ENCODE measurements at regions not wholly inside any gene's neighbourhood (a gene's known extent, or its start where the extent isn't known, plus 50 kb on each side); places are given as distances from the start of the nearest gene placed in this dataset.

DNA sequence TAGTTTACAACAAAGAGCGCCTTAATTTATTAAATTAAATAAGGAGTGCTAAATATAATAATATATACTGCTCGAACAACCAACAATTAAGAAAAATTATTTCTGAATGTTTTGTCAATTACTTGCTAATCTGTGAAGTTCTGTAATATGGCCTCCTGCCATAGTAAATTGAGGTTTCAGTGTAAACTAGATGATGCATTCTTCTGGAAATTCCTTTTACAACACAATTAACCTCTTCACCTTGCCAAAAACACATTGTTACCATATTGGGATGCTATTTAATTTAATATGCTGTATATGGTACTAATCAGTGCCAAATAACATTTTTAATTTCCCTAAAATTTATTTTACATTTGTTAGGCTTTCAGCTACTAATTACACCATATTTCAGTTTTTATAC is 808.4 kb upstream of the CITED2 start:
- Mint-ChIP-seq H3K36me3 (ENCODE audit: low read depth) (peaks cover 14% of the 10 kb centered on the region), H3K4me3 (no peak overlapping the region), H3K9me3 (peaks cover 23% of the 10 kb centered on the region), H3K27me3 (ENCODE audit: low read depth) (no peaks in the 10 kb centered on the region), H3K27ac (ENCODE audit: unreplicated experiment) (no peak overlapping the region), H3K4me1 (peaks cover 6% of the 10 kb centered on the region)
- DNase-seq (ENCODE audit: low read depth, low spot score): no peak
- TF ChIP-seq, protein P1, sequence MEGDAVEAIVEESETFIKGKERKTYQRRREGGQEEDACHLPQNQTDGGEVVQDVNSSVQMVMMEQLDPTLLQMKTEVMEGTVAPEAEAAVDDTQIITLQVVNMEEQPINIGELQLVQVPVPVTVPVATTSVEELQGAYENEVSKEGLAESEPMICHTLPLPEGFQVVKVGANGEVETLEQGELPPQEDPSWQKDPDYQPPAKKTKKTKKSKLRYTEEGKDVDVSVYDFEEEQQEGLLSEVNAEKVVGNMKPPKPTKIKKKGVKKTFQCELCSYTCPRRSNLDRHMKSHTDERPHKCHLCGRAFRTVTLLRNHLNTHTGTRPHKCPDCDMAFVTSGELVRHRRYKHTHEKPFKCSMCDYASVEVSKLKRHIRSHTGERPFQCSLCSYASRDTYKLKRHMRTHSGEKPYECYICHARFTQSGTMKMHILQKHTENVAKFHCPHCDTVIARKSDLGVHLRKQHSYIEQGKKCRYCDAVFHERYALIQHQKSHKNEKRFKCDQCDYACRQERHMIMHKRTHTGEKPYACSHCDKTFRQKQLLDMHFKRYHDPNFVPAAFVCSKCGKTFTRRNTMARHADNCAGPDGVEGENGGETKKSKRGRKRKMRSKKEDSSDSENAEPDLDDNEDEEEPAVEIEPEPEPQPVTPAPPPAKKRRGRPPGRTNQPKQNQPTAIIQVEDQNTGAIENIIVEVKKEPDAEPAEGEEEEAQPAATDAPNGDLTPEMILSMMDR (conservative IDR thresholded peaks at IDR 0.05): no peak

DNA sequence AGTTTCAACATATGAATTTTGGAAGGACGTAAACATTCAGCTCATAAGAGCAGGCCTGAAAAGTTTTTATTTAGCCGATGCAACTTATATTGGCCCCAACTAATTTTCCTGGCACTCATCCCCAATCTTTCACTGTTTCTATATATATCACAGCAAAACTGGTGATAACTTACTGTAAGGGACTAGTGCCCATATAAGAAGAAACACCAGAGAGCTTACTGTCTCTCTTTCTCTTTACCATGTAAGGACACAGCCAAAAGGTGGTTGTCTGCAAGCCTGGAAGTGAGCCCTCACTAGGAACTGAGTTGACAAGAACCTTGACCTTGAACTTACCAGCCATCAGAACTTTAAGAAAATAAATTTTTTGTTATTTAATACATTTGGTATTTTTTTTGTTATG is 807.4 kb upstream of the CITED2 start:
- H3K4me1 Mint-ChIP-seq: peaks cover 6% of the 10 kb centered on the region
- H3K27ac Mint-ChIP-seq (ENCODE audit: unreplicated experiment): no peak overlapping the region
- peaks cover 16% of the 10 kb centered on the region for H3K9me3 Mint-ChIP-seq
- no peak overlapping the region for H3K4me3 Mint-ChIP-seq
- peaks cover 8% of the 10 kb centered on the region for H3K36me3 Mint-ChIP-seq (ENCODE audit: low read depth)
- no peak for DNase-seq (ENCODE audit: low read depth, low spot score)
- H3K27me3 Mint-ChIP-seq (ENCODE audit: low read depth): no peaks in the 10 kb centered on the region
- TF ChIP-seq, protein P1 (conservative IDR thresholded peaks at IDR 0.05): no peak

DNA sequence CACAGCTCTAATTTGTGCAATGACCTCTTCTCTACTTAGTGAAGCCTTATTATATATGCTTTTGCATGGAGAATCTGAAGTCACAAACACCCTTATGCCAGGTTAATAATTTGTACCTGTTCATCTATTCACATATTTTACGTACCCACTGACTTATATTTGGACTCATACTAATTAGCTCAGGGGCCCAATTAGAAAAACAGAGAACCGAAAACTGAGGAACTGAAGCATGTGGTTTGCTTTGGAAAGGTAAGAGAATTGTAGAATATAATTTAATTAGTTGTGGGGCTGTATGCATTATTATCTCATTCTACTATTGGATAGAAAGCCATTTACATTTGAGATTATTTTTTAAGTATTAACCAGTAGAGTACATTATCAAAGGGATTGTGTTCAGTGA is 805.9 kb upstream of the CITED2 start:
- TF ChIP-seq, protein P1 (conservative IDR thresholded peaks at IDR 0.05): no peak
- H3K36me3 Mint-ChIP-seq (ENCODE audit: low read depth): no peaks in the 10 kb centered on the region
- no peak overlapping the region for H3K4me3 Mint-ChIP-seq
- peaks cover 6% of the 10 kb centered on the region for H3K4me1 Mint-ChIP-seq
- peaks cover 7% of the 10 kb centered on the region for H3K9me3 Mint-ChIP-seq
- no peak overlapping the region for H3K27ac Mint-ChIP-seq (ENCODE audit: unreplicated experiment)
- no peaks in the 10 kb centered on the region for H3K27me3 Mint-ChIP-seq (ENCODE audit: low read depth)
- no peak for DNase-seq (ENCODE audit: low read depth, low spot score)

DNA sequence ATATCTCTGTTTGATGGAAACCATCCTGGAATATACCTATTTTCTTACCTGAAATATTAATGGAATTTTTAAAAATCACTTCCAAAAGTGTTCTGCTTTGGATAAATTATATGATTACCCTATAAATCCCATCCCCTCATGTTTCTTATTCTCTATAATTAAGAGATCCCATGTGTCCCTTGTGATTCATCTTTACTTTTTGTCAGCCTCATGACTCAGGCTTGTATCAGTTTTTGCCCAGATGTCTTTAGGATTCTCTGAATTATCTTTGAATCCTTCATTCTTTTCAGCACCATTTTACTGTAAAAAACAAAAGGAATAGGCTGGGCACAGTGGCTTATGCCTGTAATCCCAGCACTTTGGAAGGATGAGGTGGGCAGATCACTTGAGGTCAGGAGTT is 804.5 kb upstream of the CITED2 start:
- no peaks in the 10 kb centered on the region for H3K27me3 Mint-ChIP-seq (ENCODE audit: low read depth)
- peaks cover 7% of the 10 kb centered on the region for H3K9me3 Mint-ChIP-seq
- H3K4me1 Mint-ChIP-seq: peaks cover 6% of the 10 kb centered on the region
- TF ChIP-seq, protein P1 (conservative IDR thresholded peaks at IDR 0.05): no peak
- DNase-seq (ENCODE audit: low read depth, low spot score): no peak
- H3K4me3 Mint-ChIP-seq: no peak overlapping the region
- H3K36me3 Mint-ChIP-seq (ENCODE audit: low read depth): no peaks in the 10 kb centered on the region
- H3K27ac Mint-ChIP-seq (ENCODE audit: unreplicated experiment): no peak overlapping the region

DNA sequence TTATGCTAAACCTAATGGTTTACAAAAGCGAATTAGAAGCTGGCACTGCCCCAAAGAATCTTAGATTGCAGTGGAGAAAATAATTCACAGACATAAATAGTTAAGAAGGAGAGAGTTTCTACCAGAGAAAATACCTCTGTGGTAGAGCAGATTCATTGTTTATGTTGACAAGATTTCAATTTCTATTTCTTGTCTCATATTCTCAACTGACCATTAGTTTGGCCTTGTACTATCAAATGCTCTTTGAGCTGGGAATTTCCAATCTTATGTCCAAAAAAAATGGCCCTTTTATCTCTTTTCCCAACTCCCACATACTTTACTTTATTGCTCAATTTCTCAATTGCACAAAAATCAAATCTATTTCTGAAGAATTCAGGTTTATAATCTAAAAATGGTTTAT is 804.1 kb upstream of the CITED2 start:
- TF ChIP-seq, protein P1 (conservative IDR thresholded peaks at IDR 0.05): no peak
- Mint-ChIP-seq H3K27ac (ENCODE audit: unreplicated experiment) (no peak overlapping the region), H3K27me3 (ENCODE audit: low read depth) (no peaks in the 10 kb centered on the region), H3K4me3 (no peak overlapping the region), H3K36me3 (ENCODE audit: low read depth) (no peaks in the 10 kb centered on the region), H3K9me3 (peaks cover 7% of the 10 kb centered on the region), H3K4me1 (peaks cover 4% of the 10 kb centered on the region)
- no peak for DNase-seq (ENCODE audit: low read depth, low spot score)

DNA sequence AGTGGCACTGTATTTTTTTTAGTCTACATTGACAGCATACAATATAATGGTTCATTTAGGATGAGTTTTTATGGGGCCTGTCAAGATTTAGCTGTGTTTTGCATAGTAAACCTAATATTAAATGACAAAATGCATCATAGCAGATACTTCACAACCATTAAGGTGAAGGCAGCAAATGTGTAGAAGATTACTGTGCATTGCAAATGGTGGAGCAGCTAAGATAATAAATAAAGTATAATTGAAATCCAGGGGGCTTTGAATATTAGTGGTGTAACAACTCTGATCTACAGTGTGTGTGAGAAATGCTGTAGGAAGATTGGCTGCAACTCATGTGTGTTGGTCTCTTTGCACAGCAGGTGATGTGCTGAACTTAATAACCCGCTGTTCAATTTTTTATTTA is 801.9 kb upstream of the CITED2 start:
- Mint-ChIP-seq H3K27ac (ENCODE audit: unreplicated experiment) (no peak overlapping the region), H3K4me1 (peaks cover 9% of the 10 kb centered on the region), H3K4me3 (no peak overlapping the region), H3K9me3 (peaks cover 14% of the 10 kb centered on the region), H3K27me3 (ENCODE audit: low read depth) (no peaks in the 10 kb centered on the region), H3K36me3 (ENCODE audit: low read depth) (peaks cover 3% of the 10 kb centered on the region)
- DNase-seq (ENCODE audit: low read depth, low spot score): no peak
- TF ChIP-seq, protein P1 (conservative IDR thresholded peaks at IDR 0.05): no peak

Measured in neural crest cell (in vitro differentiated cells).